Trophoblast cell (in vitro differentiated cells and primary cell): ENCODE measurements at regions not wholly inside any gene's neighbourhood (a gene's known extent, or its start where the extent isn't known, plus 50 kb on each side); places are given as distances from the start of the nearest gene placed in this dataset.

ENCODE experiments used
- DNase-seq, 2 donors: peaks; one replicate each; pipeline ENCODE4 v3.0.0-alpha.2; 2016
- H2AFZ ChIP-seq: 2 replicates; pipeline ENCODE4 v1.6.1; 2013; ENCODE audit warnings: low read length, moderate library complexity, mild to moderate bottlenecking; ENCODE audit not compliant: insufficient read depth, poor library complexity
- H2AK5ac ChIP-seq: 2 replicates; pipeline ENCODE4 v1.6.1; 2013; ENCODE audit warnings: mild to moderate bottlenecking, low read length
- H2BK120ac ChIP-seq: 2 replicates; pipeline ENCODE4 v1.6.1; 2013; ENCODE audit warnings: low read length, mild to moderate bottlenecking, moderate library complexity; ENCODE audit not compliant: insufficient read depth, poor library complexity
- H2BK12ac ChIP-seq: 2 replicates; pipeline ENCODE4 v1.6.1; 2013; ENCODE audit warnings: mild to moderate bottlenecking, low read length, moderate library complexity
- H2BK5ac ChIP-seq: 2 replicates; pipeline ENCODE4 v1.6.1; 2013; ENCODE audit warnings: low read length, low read depth, moderate library complexity, mild to moderate bottlenecking; ENCODE audit not compliant: poor library complexity
- H3K14ac ChIP-seq: 2 replicates; pipeline ENCODE4 v1.6.1; 2013; ENCODE audit warnings: mild to moderate bottlenecking, low read length
- H3K18ac ChIP-seq: 2 replicates; pipeline ENCODE4 v1.6.1; 2013; ENCODE audit warnings: mild to moderate bottlenecking, low read length
- H3K23ac ChIP-seq: 2 replicates; pipeline ENCODE4 v1.6.1; 2013; ENCODE audit warnings: low read length
- H3K27ac ChIP-seq: 2 replicates; pipeline ENCODE4 v1.5.1; 2013; ENCODE audit warnings: low read depth, mild to moderate bottlenecking, inconsistent platforms, low read length, moderate library complexity
- H3K27me3 ChIP-seq: 2 replicates; pipeline ENCODE4 v1.6.1; 2013; ENCODE audit warnings: inconsistent platforms, mild to moderate bottlenecking, low read length, moderate library complexity; ENCODE audit not compliant: insufficient read depth
- H3K36me3 ChIP-seq, 2 experiments: 1 replicate in 1 of 2; 2 replicates in 1 of 2; pipeline ENCODE4 v1.6.1; 2013; ENCODE audit warnings: low read length in 2 of 2, mild to moderate bottlenecking in 2 of 2, moderate library complexity in 1 of 2; ENCODE audit not compliant: insufficient read depth in 2 of 2, control insufficient read depth in 1 of 2
- H3K4ac ChIP-seq: 2 replicates; pipeline ENCODE4 v1.6.1; 2013; ENCODE audit warnings: low read depth, mild to moderate bottlenecking, low read length, moderate library complexity
- H3K4me1 ChIP-seq, 2 experiments: 1 replicate in 1 of 2; 2 replicates in 1 of 2; pipeline ENCODE4 v1.6.1; 2013; ENCODE audit warnings: low read length in 2 of 2, mild to moderate bottlenecking in 2 of 2, moderate library complexity in 1 of 2; ENCODE audit not compliant: insufficient read depth in 2 of 2, control insufficient read depth in 1 of 2
- H3K4me2 ChIP-seq: 2 replicates; pipeline ENCODE4 v1.6.1; 2013; ENCODE audit warnings: inconsistent platforms, mild to moderate bottlenecking, low read length, moderate library complexity
- H3K4me3 ChIP-seq: 2 replicates; pipeline ENCODE4 v1.5.1; 2013; ENCODE audit warnings: mild to moderate bottlenecking, low read depth, low read length, inconsistent platforms
- H3K79me1 ChIP-seq: one replicate; pipeline ENCODE4 v1.6.1; 2013; ENCODE audit warnings: low read length
- H3K79me2 ChIP-seq: 2 replicates; pipeline ENCODE4 v1.6.1; 2013; ENCODE audit warnings: low read length, mild to moderate bottlenecking; ENCODE audit not compliant: control insufficient read depth, insufficient read depth, poor library complexity
- H3K9ac ChIP-seq: 2 replicates; pipeline ENCODE4 v1.6.1; 2013; ENCODE audit warnings: mild to moderate bottlenecking, low read length
- H3K9me3 ChIP-seq: 2 replicates; pipeline ENCODE4 v1.6.1; 2013; ENCODE audit warnings: low read depth, mild to moderate bottlenecking, control low read depth, inconsistent platforms, low read length; ENCODE audit not compliant: insufficient read depth
- H4K12ac ChIP-seq: 2 replicates; pipeline ENCODE4 v1.6.1; 2013; ENCODE audit warnings: low read depth, mild to moderate bottlenecking, low read length, moderate library complexity
- H4K8ac ChIP-seq: 2 replicates; pipeline ENCODE4 v1.6.1; 2013; ENCODE audit warnings: low read depth, mild to moderate bottlenecking, low read length, moderate library complexity
- H4K91ac ChIP-seq: one replicate; pipeline ENCODE4 v1.6.1; 2013; ENCODE audit warnings: low read depth, mild to moderate bottlenecking, low read length, moderate library complexity
- WGBS: extraction: QIAGEN DNeasy Blood & Tissue Kit; methylation state at CpG from one replicate; pipeline ENCODE4 v1.1.7; 2013; ENCODE audit warnings: missing lambda C conversion rate; ENCODE audit not compliant: insufficient read length, insufficient coverage; ENCODE audit errors: extremely low coverage; 5-methylcytosine and 5-hydroxymethylcytosine counted together

DNA sequence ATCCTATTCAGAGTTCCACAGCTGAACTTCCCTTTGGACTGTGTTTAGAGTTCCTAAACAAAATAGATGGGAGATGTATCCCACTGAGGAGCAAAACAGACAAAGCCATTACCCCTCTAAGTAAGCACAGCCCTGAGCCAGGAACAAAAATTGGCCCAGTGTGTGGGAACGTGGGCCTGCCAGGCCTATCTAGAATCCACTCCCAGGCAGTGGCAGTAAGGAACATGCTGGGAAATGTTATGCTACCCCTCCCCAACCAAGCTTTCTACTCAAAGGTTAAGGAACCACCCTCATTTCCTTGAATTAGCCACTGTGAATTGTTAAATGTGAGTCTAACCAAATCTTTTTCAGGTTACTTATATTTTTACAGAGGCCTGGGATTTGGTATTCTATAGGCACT is 405.1 kb upstream of the PTGER4 start:
- Histone ChIP-seq H3K9ac (no peak overlapping the region), H2BK5ac (no peak overlapping the region), H3K4ac (no peak overlapping the region), H3K36me3 (no peaks in the 10 kb centered on the region), H3K23ac (no peak overlapping the region), H3K14ac (no peak overlapping the region), H3K18ac (no peak overlapping the region), H4K12ac (no peak overlapping the region), H2AK5ac (no peak overlapping the region), H2BK120ac (no peak overlapping the region), H3K79me2 (no peaks in the 10 kb centered on the region), H3K79me1 (no peaks in the 10 kb centered on the region), H3K4me1 (peaks cover 0 to 2% of the 10 kb centered on the region in 2 experiments), H2BK12ac (no peak overlapping the region), H3K9me3 (no peaks in the 10 kb centered on the region), H2AFZ (no peak overlapping the region), H4K8ac (no peak overlapping the region), H3K4me2 (no peak overlapping the region), H3K4me3 (no peak overlapping the region), H3K27ac (no peak overlapping the region), H4K91ac (no peak overlapping the region), H3K27me3 (no peaks in the 10 kb centered on the region)
- WGBS: no CpG with 5 or more reads among the region's 1 CpG
- no peak for DNase-seq

DNA sequence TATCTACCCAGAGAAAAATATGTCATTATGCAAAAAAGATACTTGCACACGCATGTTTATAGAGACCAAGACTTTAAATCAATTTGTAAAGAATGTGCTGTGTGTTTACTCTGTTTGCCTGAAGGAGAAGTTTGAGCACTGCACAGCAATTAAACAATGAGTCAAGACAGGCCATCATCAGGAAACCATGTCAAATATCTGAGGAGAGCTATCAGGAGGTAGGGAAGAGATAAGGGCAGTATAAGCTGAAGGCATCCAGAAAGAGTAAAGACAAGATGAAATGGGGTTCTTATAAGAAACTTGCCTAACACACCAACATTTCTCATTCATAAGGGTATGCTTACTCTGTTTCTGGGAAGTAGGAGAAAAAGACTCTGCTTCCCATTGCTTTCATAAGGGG is 405.8 kb upstream of the PTGER4 start:
- H4K91ac ChIP-seq: no peak overlapping the region
- H3K27me3 ChIP-seq: no peaks in the 10 kb centered on the region
- H2BK120ac ChIP-seq: no peak overlapping the region
- peak; percentile 30 to 82 for DNase-seq
- no peaks in the 10 kb centered on the region for H3K79me2 ChIP-seq
- H3K4me3 ChIP-seq: no peak overlapping the region
- H3K4me2 ChIP-seq: no peak overlapping the region
- H3K4ac ChIP-seq: no peak overlapping the region
- H3K23ac ChIP-seq: no peak overlapping the region
- H2AFZ ChIP-seq: no peak overlapping the region
- H3K27ac ChIP-seq: no peak overlapping the region
- no peak overlapping the region for H4K12ac ChIP-seq
- no peaks in the 10 kb centered on the region for H3K79me1 ChIP-seq
- H3K9ac ChIP-seq: no peak overlapping the region
- H3K14ac ChIP-seq: no peak overlapping the region
- H3K18ac ChIP-seq: no peak overlapping the region
- H4K8ac ChIP-seq: no peak overlapping the region
- no CpG with 5 or more reads among the region's 1 CpG for WGBS
- no peak overlapping the region for H2BK5ac ChIP-seq
- no peak overlapping the region for H2AK5ac ChIP-seq
- H3K9me3 ChIP-seq: no peaks in the 10 kb centered on the region
- H3K36me3 ChIP-seq: no peaks in the 10 kb centered on the region
- H2BK12ac ChIP-seq: no peak overlapping the region
- H3K4me1 ChIP-seq: peaks cover 0 to 2% of the 10 kb centered on the region in 2 experiments

DNA sequence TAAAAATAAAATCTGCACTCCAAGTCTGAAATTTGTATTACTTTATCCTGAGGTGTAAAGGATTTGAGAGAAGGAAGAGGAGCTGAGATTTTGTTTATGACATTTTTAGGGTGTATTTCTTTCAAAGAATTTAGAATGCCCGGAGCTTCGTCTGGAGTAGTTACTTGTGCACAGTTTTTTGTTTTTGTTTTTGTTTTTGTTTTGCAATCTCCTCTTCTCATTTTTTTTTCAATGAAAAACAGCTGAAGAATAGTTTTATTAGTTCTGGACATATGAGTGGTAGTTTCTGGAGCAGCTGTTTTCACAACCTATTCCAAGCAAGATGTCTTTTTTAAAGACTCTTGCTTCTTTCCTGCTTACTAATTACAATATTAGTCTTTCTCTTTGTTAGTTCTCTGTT is 408.2 kb upstream of the PTGER4 start:
- no peak overlapping the region for H4K8ac ChIP-seq
- H3K14ac ChIP-seq: no peak overlapping the region
- no peaks in the 10 kb centered on the region for H3K36me3 ChIP-seq
- H4K12ac ChIP-seq: no peak overlapping the region
- H3K4me1 ChIP-seq: peaks cover 0 to 2% of the 10 kb centered on the region in 2 experiments
- DNase-seq: no peak
- no peak overlapping the region for H3K23ac ChIP-seq
- no CpG with 5 or more reads among the region's 2 CpGs for WGBS
- no peak overlapping the region for H4K91ac ChIP-seq
- H3K9me3 ChIP-seq: no peaks in the 10 kb centered on the region
- H3K27ac ChIP-seq: no peak overlapping the region
- no peak overlapping the region for H2BK12ac ChIP-seq
- H2AFZ ChIP-seq: no peak overlapping the region
- no peak overlapping the region for H2AK5ac ChIP-seq
- H2BK5ac ChIP-seq: no peak overlapping the region
- no peak overlapping the region for H3K18ac ChIP-seq
- no peak overlapping the region for H3K4ac ChIP-seq
- no peak overlapping the region for H2BK120ac ChIP-seq
- no peak overlapping the region for H3K4me2 ChIP-seq
- no peak overlapping the region for H3K9ac ChIP-seq
- no peaks in the 10 kb centered on the region for H3K27me3 ChIP-seq
- H3K4me3 ChIP-seq: no peak overlapping the region
- no peaks in the 10 kb centered on the region for H3K79me1 ChIP-seq
- no peaks in the 10 kb centered on the region for H3K79me2 ChIP-seq

DNA sequence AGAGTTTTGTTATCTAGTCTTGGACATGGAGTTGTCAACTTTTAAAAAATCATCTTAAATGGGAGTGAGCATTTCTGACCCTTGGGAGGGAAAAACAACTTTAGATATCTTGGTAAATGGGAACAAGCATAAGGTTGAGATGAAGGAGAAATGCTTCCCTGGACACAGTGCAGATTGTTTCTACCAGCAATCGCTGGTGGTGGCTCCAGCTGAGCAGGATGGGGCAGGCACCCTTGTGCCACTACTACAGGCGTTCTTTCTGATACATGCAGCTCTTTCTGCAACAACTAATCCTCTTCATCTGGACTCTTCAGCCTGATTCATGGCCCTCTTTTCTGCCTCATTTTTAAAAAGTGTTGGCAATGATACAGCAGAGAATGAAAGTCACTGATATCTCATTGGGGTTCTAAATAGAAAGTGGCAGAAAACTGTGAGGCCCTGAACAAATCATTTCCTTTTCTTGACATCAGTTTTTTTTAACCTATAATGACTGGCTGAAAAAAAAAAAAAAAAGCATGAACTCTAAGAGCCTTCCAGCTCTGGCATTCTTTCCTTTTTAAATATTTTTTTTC is 409.4 kb upstream of the PTGER4 start:
- H3K14ac ChIP-seq: no peak overlapping the region
- no peak overlapping the region for H3K23ac ChIP-seq
- H3K79me1 ChIP-seq: no peaks in the 10 kb centered on the region
- H3K27me3 ChIP-seq: no peaks in the 10 kb centered on the region
- H3K4ac ChIP-seq: no peak overlapping the region
- H3K9ac ChIP-seq: no peak overlapping the region
- no peak overlapping the region for H3K18ac ChIP-seq
- H2BK12ac ChIP-seq: no peak overlapping the region
- no peak overlapping the region for H4K8ac ChIP-seq
- H2AFZ ChIP-seq: no peak overlapping the region
- no peak for DNase-seq
- no peak overlapping the region for H3K27ac ChIP-seq
- WGBS: no CpG with 5 or more reads among the region's 2 CpGs
- H3K4me2 ChIP-seq: no peak overlapping the region
- H4K91ac ChIP-seq: no peak overlapping the region
- H3K4me1 ChIP-seq: peaks cover 0 to 2% of the 10 kb centered on the region in 2 experiments
- H2BK5ac ChIP-seq: no peak overlapping the region
- no peak overlapping the region for H2BK120ac ChIP-seq
- H3K79me2 ChIP-seq: no peaks in the 10 kb centered on the region
- no peak overlapping the region for H4K12ac ChIP-seq
- H3K9me3 ChIP-seq: no peaks in the 10 kb centered on the region
- H3K36me3 ChIP-seq: no peaks in the 10 kb centered on the region
- H3K4me3 ChIP-seq: no peak overlapping the region
- no peak overlapping the region for H2AK5ac ChIP-seq
